ENCODE measurements at regions not wholly inside any gene's neighbourhood (a gene's known extent, or its start where the extent isn't known, plus 50 kb on each side); places are given as distances from the start of the nearest gene placed in this dataset.

DNA sequence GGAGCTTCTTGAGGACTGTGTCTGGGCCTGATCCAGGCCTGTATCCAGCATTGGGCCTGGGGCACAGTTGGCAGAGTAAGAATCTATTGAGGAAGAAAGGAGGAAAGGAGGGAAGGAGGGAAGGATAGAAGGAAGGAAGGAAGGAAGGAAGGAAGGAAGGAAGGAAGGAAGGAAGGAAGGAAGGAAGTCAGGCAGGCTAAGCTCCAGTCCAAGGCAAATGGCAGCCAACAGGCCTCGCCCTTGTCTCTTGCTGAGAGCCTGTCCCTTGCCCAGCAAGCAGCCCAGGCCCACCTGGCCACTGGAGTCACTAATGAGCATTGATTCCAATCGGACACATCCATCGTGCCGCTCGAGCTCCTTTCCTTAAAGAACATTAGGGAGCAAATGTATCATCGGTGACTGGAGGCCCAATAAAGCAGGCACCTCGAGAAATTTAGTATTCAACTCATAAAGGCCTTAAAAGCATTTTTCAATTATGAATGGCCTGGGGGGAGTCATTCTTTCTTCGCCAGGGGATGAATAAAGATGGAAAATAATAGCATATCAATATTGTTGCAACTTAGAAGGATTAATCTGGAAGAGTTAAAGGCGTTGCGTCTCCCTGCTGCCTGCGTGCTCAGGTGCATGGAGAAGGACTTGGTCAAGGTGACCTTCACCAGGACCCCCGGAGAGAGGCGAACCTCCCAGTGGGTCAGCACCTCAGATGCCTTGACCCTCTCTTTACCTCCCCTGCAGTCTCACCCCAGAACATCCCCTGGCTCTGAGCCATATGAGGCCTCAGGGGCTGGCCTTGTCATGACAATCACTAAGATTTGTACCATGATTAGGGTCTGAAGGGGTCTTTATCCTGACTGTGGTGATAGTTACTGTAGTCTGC is 144.5 kb upstream of the RUNX3 start:
- TF ChIP-seq POLR2A (IDR thresholded peaks at IDR 0.05; ENCODE audit: low read depth, low read length) (no peak), PAX5 (IDR thresholded peaks at IDR 0.05; ENCODE audit: insufficient read depth, low read length, severe bottlenecking) (no peak), TAF1 (IDR thresholded peaks at IDR 0.05; ENCODE audit: low read depth, low read length) (no peak), POLR2AphosphoS5 (IDR thresholded peaks at IDR 0.05; ENCODE audit: low read depth, low read length) (no peak), SPI1 (IDR thresholded peaks at IDR 0.05; ENCODE audit: low read depth, low read length) (no peak)
- DNase-seq (ENCODE audit: insufficient read length, low spot score) (no peak), FAIRE-seq (no peak)

DNA sequence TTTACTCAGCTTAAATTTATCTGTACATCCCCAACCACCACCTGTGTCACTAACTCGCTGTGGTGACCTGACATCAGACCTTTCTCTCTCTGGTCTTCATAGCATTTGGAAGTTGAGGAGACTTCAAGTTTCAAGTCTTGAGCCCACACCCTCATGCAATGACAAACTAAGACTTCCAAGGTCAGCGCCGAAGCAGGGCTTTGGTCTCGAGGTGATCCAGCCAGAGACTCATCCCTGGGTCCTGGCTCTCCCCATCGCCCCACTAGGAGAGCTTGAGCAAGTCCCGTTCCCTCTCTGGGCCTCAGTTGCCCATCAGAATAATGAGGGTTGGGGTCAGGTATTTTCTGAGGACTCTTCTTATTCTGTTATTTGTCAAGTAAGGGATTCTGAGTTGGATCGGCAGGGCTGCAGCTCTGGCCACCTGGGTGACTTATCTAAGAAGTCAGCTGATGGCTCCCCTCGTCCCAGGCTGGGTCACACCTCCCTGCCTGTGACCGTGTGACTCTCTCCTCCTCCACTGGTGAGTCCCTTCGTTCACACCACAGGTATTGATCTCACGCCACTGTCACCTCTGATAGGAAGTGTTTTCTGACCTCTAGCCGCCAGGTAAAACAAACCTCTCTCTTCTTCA is 143.7 kb upstream of the RUNX3 start:
- no peak for TF ChIP-seq SPI1 (IDR thresholded peaks at IDR 0.05; ENCODE audit: low read depth, low read length)
- no peak for TF ChIP-seq POLR2AphosphoS5 (IDR thresholded peaks at IDR 0.05; ENCODE audit: low read depth, low read length)
- no peak for TF ChIP-seq TAF1 (IDR thresholded peaks at IDR 0.05; ENCODE audit: low read depth, low read length)
- TF ChIP-seq POU2F2 (IDR thresholded peaks at IDR 0.05; ENCODE audit: low read depth, low read length): no peak
- no peak for TF ChIP-seq POLR2A (IDR thresholded peaks at IDR 0.05; ENCODE audit: low read depth, low read length)
- TF ChIP-seq PAX5 (IDR thresholded peaks at IDR 0.05; ENCODE audit: insufficient read depth, low read length, severe bottlenecking): no peak
- DNase-seq (ENCODE audit: insufficient read length, low spot score): no peak
- FAIRE-seq: no peak

DNA sequence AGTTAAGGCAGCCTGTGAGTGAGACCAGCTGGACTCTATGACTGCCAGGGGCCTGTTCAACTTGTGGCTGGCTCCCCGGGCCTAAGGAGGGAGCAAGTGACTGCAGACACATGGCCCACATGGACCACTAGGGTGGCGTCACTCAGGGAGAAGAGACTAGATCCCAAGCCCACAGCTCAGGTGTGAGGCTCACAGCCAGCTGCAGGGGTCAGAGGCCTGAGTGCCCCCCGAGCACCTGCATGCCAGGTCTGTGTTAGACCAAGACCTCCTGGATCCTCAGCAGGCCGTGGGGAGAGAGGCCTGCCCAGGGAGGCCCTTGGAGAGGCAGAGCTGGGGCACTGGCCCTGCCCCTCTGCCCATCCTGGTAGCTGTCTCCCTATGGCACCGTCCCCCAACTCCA is 142.4 kb upstream of the RUNX3 start:
- TF ChIP-seq POU2F2 (IDR thresholded peaks at IDR 0.05; ENCODE audit: low read depth, low read length) (no peak), PAX5 (IDR thresholded peaks at IDR 0.05; ENCODE audit: insufficient read depth, low read length, severe bottlenecking) (no peak), POLR2AphosphoS5 (IDR thresholded peaks at IDR 0.05; ENCODE audit: low read depth, low read length) (no peak), TAF1 (IDR thresholded peaks at IDR 0.05; ENCODE audit: low read depth, low read length) (no peak), POLR2A (IDR thresholded peaks at IDR 0.05; ENCODE audit: low read depth, low read length) (no peak), SPI1 (IDR thresholded peaks at IDR 0.05; ENCODE audit: low read depth, low read length) (no peak)
- DNase-seq (ENCODE audit: insufficient read length, low spot score): no peak
- FAIRE-seq: no peak

GRCh38 chr1:25068829-25069228 is 138.8 kb upstream of the RUNX3 start:
- DNase-seq (ENCODE audit: insufficient read length, low spot score) (no peak), FAIRE-seq (no peak)
- TF ChIP-seq POLR2AphosphoS5 (IDR thresholded peaks at IDR 0.05; ENCODE audit: low read depth, low read length): no peak
- TF ChIP-seq POU2F2 (IDR thresholded peaks at IDR 0.05; ENCODE audit: low read depth, low read length): no peak
- TF ChIP-seq SPI1 (IDR thresholded peaks at IDR 0.05; ENCODE audit: low read depth, low read length): no peak
- no peak for TF ChIP-seq PAX5 (IDR thresholded peaks at IDR 0.05; ENCODE audit: insufficient read depth, low read length, severe bottlenecking)
- no peak for TF ChIP-seq TAF1 (IDR thresholded peaks at IDR 0.05; ENCODE audit: low read depth, low read length)

DNA sequence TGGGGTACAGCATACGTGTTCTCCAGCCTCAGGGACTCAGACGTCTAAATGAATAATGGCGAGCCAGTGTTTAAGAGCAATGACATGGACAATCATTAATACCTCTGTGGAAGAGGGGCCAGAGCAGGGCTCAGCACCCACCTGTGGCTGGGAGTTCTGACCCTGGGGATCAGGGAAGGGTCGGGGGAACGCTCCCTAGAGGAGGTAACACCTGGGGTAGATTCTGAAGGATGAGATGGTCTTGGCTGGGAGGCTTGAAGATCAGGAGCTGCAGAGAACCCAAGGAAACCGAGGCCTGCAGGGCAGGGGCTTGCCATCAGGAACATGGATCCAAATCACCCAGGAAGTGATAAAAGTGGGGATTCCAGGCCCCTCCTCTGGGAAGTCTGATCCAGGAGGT is 138.2 kb upstream of the RUNX3 start:
- DNase-seq (ENCODE audit: insufficient read length, low spot score) (no peak), FAIRE-seq (no peak)
- TF ChIP-seq SPI1 (IDR thresholded peaks at IDR 0.05; ENCODE audit: low read depth, low read length) (no peak), POU2F2 (IDR thresholded peaks at IDR 0.05; ENCODE audit: low read depth, low read length) (no peak), POLR2A (IDR thresholded peaks at IDR 0.05; ENCODE audit: low read depth, low read length) (no peak), POLR2AphosphoS5 (IDR thresholded peaks at IDR 0.05; ENCODE audit: low read depth, low read length) (no peak), PAX5 (IDR thresholded peaks at IDR 0.05; ENCODE audit: insufficient read depth, low read length, severe bottlenecking) (no peak), TAF1 (IDR thresholded peaks at IDR 0.05; ENCODE audit: low read depth, low read length) (no peak)

- no peak for DNase-seq (ENCODE audit: insufficient read length, low spot score)
- FAIRE-seq: no peak
- TF ChIP-seq POLR2AphosphoS5 (IDR thresholded peaks at IDR 0.05; ENCODE audit: low read depth, low read length): no peak
- no peak for TF ChIP-seq TAF1 (IDR thresholded peaks at IDR 0.05; ENCODE audit: low read depth, low read length)
- no peak for TF ChIP-seq POU2F2 (IDR thresholded peaks at IDR 0.05; ENCODE audit: low read depth, low read length)
- no peak for TF ChIP-seq SPI1 (IDR thresholded peaks at IDR 0.05; ENCODE audit: low read depth, low read length)
- no peak for TF ChIP-seq PAX5 (IDR thresholded peaks at IDR 0.05; ENCODE audit: insufficient read depth, low read length, severe bottlenecking)
- no peak for TF ChIP-seq POLR2A (IDR thresholded peaks at IDR 0.05; ENCODE audit: low read depth, low read length)
These were observed 137.6 kb upstream of the RUNX3 start for GRCh38 chr1:25067518-25068251.

GRCh38 chr1:25066731-25067517 is 136.8 kb upstream of the RUNX3 start:
- FAIRE-seq: no peak
- TF ChIP-seq PAX5 (IDR thresholded peaks at IDR 0.05; ENCODE audit: insufficient read depth, low read length, severe bottlenecking) (no peak), POLR2A (IDR thresholded peaks at IDR 0.05; ENCODE audit: low read depth, low read length) (no peak), POLR2AphosphoS5 (IDR thresholded peaks at IDR 0.05; ENCODE audit: low read depth, low read length) (no peak), POU2F2 (IDR thresholded peaks at IDR 0.05; ENCODE audit: low read depth, low read length) (no peak), SPI1 (IDR thresholded peaks at IDR 0.05; ENCODE audit: low read depth, low read length) (no peak), TAF1 (IDR thresholded peaks at IDR 0.05; ENCODE audit: low read depth, low read length) (no peak)
- no peak for DNase-seq (ENCODE audit: insufficient read length, low spot score)

DNA sequence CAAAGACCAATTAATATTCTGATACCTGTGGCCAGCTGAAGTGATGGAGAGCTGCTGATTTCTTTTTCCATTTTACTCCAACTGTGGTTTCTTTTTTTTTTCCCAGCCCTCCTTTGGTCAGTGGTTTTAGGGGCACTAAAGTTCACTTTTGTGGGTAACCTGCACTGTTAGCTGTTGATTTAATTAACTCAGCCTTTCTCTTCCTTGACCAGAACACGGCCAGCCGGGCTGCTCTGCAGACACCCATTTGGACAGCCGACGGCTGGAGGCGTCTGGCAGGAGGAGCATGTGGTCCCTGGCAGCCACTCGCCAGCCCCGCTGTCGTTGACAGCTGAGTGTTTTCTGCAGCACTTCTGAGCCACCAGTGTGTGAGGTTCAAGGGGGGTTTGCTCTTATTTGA is 136.2 kb upstream of the RUNX3 start:
- FAIRE-seq (no peak), DNase-seq (ENCODE audit: insufficient read length, low spot score) (no peak)
- TF ChIP-seq SPI1 (IDR thresholded peaks at IDR 0.05; ENCODE audit: low read depth, low read length) (no peak), TAF1 (IDR thresholded peaks at IDR 0.05; ENCODE audit: low read depth, low read length) (no peak), POLR2A (IDR thresholded peaks at IDR 0.05; ENCODE audit: low read depth, low read length) (no peak)
